ENCODE measurements at regions not wholly inside any gene's neighbourhood (a gene's known extent, or its start where the extent isn't known, plus 50 kb on each side); places are given as distances from the start of the nearest gene placed in this dataset.

- DNase-seq (ENCODE audit: low read depth) = no peak
- Histone ChIP-seq H3K27me3 (ENCODE audit: control insufficient read depth, insufficient read depth, low read length) (no peaks in the 10 kb centered on the region), H3K36me3 (ENCODE audit: control insufficient read depth, insufficient read depth, low read length) (no peaks in the 10 kb centered on the region), H3K4me3 (ENCODE audit: low read depth, low read length) (no peak overlapping the region)
- no peak for TF ChIP-seq CTCF (IDR thresholded peaks at IDR 0.05; ENCODE audit: insufficient read depth, low read length, poor library complexity, severe bottlenecking)
Observed at GRCh38 chr2:2892378-2892777, 485.2 kb downstream of the EIPR1 start.

GRCh38 chr2:2890901-2891300 is 486.7 kb downstream of the EIPR1 start:
- no peak for DNase-seq (ENCODE audit: low read depth)
- no peaks in the 10 kb centered on the region for H3K27me3 ChIP-seq (ENCODE audit: control insufficient read depth, insufficient read depth, low read length)
- no peak for TF ChIP-seq CTCF (IDR thresholded peaks at IDR 0.05; ENCODE audit: insufficient read depth, low read length, poor library complexity, severe bottlenecking)
- no peak overlapping the region for H3K4me3 ChIP-seq (ENCODE audit: low read depth, low read length)
- no peaks in the 10 kb centered on the region for H3K36me3 ChIP-seq (ENCODE audit: control insufficient read depth, insufficient read depth, low read length)

- no peak for DNase-seq (ENCODE audit: low read depth)
- Histone ChIP-seq H3K27me3 (ENCODE audit: control insufficient read depth, insufficient read depth, low read length) (no peaks in the 10 kb centered on the region), H3K36me3 (ENCODE audit: control insufficient read depth, insufficient read depth, low read length) (no peaks in the 10 kb centered on the region), H3K4me3 (ENCODE audit: low read depth, low read length) (no peak overlapping the region)
- no peak for TF ChIP-seq CTCF (IDR thresholded peaks at IDR 0.05; ENCODE audit: insufficient read depth, low read length, poor library complexity, severe bottlenecking)
Observed at GRCh38 chr2:2890246-2890645, 487.4 kb downstream of the EIPR1 start.

- no peak for DNase-seq (ENCODE audit: low read depth)
- no peaks in the 10 kb centered on the region for H3K27me3 ChIP-seq (ENCODE audit: control insufficient read depth, insufficient read depth, low read length)
- no peak for TF ChIP-seq CTCF (IDR thresholded peaks at IDR 0.05; ENCODE audit: insufficient read depth, low read length, poor library complexity, severe bottlenecking)
- no peak overlapping the region for H3K4me3 ChIP-seq (ENCODE audit: low read depth, low read length)
- no peaks in the 10 kb centered on the region for H3K36me3 ChIP-seq (ENCODE audit: control insufficient read depth, insufficient read depth, low read length)
Observed at GRCh38 chr2:2889646-2890045, 488.0 kb downstream of the EIPR1 start.

- no peaks in the 10 kb centered on the region for H3K27me3 ChIP-seq (ENCODE audit: control insufficient read depth, insufficient read depth, low read length)
- DNase-seq (ENCODE audit: low read depth) = no peak
- TF ChIP-seq CTCF (IDR thresholded peaks at IDR 0.05; ENCODE audit: insufficient read depth, low read length, poor library complexity, severe bottlenecking) = no peak
- H3K36me3 ChIP-seq (ENCODE audit: control insufficient read depth, insufficient read depth, low read length) = no peaks in the 10 kb centered on the region
- H3K4me3 ChIP-seq (ENCODE audit: low read depth, low read length) = no peak overlapping the region
Observed at GRCh38 chr2:2889141-2889540, 488.5 kb downstream of the EIPR1 start.

GRCh38 chr2:2887772-2888387 is 489.7 kb downstream of the EIPR1 start:
- Histone ChIP-seq H3K36me3 (ENCODE audit: control insufficient read depth, insufficient read depth, low read length) (no peaks in the 10 kb centered on the region), H3K4me3 (ENCODE audit: low read depth, low read length) (no peak overlapping the region), H3K27me3 (ENCODE audit: control insufficient read depth, insufficient read depth, low read length) (no peaks in the 10 kb centered on the region)
- no peak for TF ChIP-seq CTCF (IDR thresholded peaks at IDR 0.05; ENCODE audit: insufficient read depth, low read length, poor library complexity, severe bottlenecking)
- no peak for DNase-seq (ENCODE audit: low read depth)

All from kidney epithelial cell (primary cell).